Transverse colon (tissue), 4 donors: ENCODE measurements at regions not wholly inside any gene's neighbourhood (a gene's known extent, or its start where the extent isn't known, plus 50 kb on each side); places are given as distances from the start of the nearest gene placed in this dataset.

Experiments
- DNase-seq: peaks from one replicate; pipeline ENCODE4 v3.0.0-alpha.2; 2019
- H3K27ac ChIP-seq, 4 donors: fragments of 200-600 bp; sonication (generic); 2 replicates each; pipeline ENCODE4 v1.5.1; 2016 to 2018; ENCODE audit warnings: inconsistent platforms in 4 of 4
- H3K27me3 ChIP-seq: fragments of 200-600 bp; sonication (generic); 2 replicates; pipeline ENCODE4 v1.5.1; 2017; ENCODE audit warnings: inconsistent platforms
- H3K36me3 ChIP-seq, 4 donors: fragments of 200-600 bp; sonication (generic); 2 replicates each; pipeline ENCODE4 v1.5.1; 2017 to 2019; ENCODE audit warnings: inconsistent platforms in 4 of 4
- H3K4me1 ChIP-seq, 4 donors: fragments of 200-600 bp; sonication (generic); 2 replicates each; pipeline ENCODE4 v1.5.1; 2017 to 2020; ENCODE audit warnings: inconsistent platforms in 4 of 4
- H3K4me3 ChIP-seq, 4 donors: fragments of 200-600 bp; sonication (generic); 1 replicate in 1 of 4; 2 replicates in 3 of 4; pipeline versions ENCODE4 v1.5.1 to v1.6.1; 2017 to 2019; ENCODE audit warnings: inconsistent platforms in 4 of 4
- H3K9me3 ChIP-seq, 2 donors: fragments of 200-600 bp; sonication (generic); 2 replicates each; pipeline ENCODE4 v1.5.1; 2017 to 2019; ENCODE audit warnings: inconsistent platforms in 2 of 2
- CTCF ChIP-seq, 5 experiments: fragments of 200-600 bp in 3 of 5; fragments of 450-650 bp in 2 of 5; sonication (generic) in 3 of 5; IDR thresholded peaks; 1 replicate in 2 of 5; 2 replicates in 3 of 5; pipeline ENCODE4 v1.5.1; 2016 to 2017; ENCODE audit warnings: antibody characterized with exemption in 5 of 5, inconsistent platforms in 3 of 5, mild to moderate bottlenecking in 2 of 5, moderate library complexity in 1 of 5
- EP300 ChIP-seq: sonication (generic); formaldehyde crosslinking; IDR thresholded peaks from one replicate; pipeline ENCODE4 v1.6.1; 2017; ENCODE audit warnings: antibody characterized with exemption, low read depth
- POLR2A ChIP-seq: fragments of 450-650 bp; IDR thresholded peaks from one replicate; pipeline ENCODE4 v1.6.1; 2016; ENCODE audit warnings: antibody characterized with exemption, mild to moderate bottlenecking, moderate library complexity
- POLR2AphosphoS5 ChIP-seq, 3 donors: sonication (generic); formaldehyde crosslinking; IDR thresholded peaks; one replicate each; pipeline ENCODE4 v1.6.1; 2016; ENCODE audit warnings: antibody characterized with exemption in 3 of 3
- WGBS, 2 donors: methylation state at CpG; one replicate each; pipeline ENCODE4 v1.1.5; 2018; ENCODE audit warnings: low coverage in 1 of 2; 5-methylcytosine and 5-hydroxymethylcytosine counted together
- in situ Hi-C, 4 donors: fragments of 200-750 bp; cut with MboI; loops; one replicate each; pipeline versions ENCODE4 v1.15.0 to v1.15.1; 2017; ENCODE audit warnings: low sequenced_read_pairs in 3 of 4, low pct_ligation_motif_present in 1 of 4, low pct_unique_long_range_greater_than_20kb in 1 of 4
- intact Hi-C: fragments of 100-400 bp; cut with DNase I; formaldehyde crosslinking; loops from one replicate; pipeline ENCODE4 v1.15.1; 2023; ENCODE audit warnings: low total_unique reads

GRCh38 chr2:16314691-16315457, 350.8 kb downstream of the CYRIA start:
- WGBS, 2 donors: 77 to 80% methylated on average over 6 to 8 of the region's 8 CpGs
- TF ChIP-seq CTCF (IDR thresholded peaks at IDR 0.05): no peak
- no peak for TF ChIP-seq EP300
- TF ChIP-seq POLR2A: no peak
- no peak for TF ChIP-seq POLR2AphosphoS5 (IDR thresholded peaks at IDR 0.05)
- H3K4me1 ChIP-seq: no peaks in the 10 kb centered on the region
- H3K27ac ChIP-seq: no peak overlapping the region
- H3K36me3 ChIP-seq: no peaks in the 10 kb centered on the region
- intact Hi-C loops: no loop called here
- H3K4me3 ChIP-seq: no peak overlapping the region
- DNase-seq: no peak
- no peaks in the 10 kb centered on the region for H3K9me3 ChIP-seq
- in situ Hi-C loops: no loop called here
- no peaks in the 10 kb centered on the region for H3K27me3 ChIP-seq

- no peaks in the 10 kb centered on the region for H3K9me3 ChIP-seq
- TF ChIP-seq CTCF (IDR thresholded peaks at IDR 0.05): no peak
- TF ChIP-seq EP300: no peak
- no peak for TF ChIP-seq POLR2A
- TF ChIP-seq POLR2AphosphoS5 (IDR thresholded peaks at IDR 0.05): no peak
- H3K27ac ChIP-seq: no peak overlapping the region
- DNase-seq: no peak
- no peaks in the 10 kb centered on the region for H3K36me3 ChIP-seq
- intact Hi-C loops (no loop called here), in situ Hi-C loops (no loop called here)
- no peaks in the 10 kb centered on the region for H3K27me3 ChIP-seq
- no peak overlapping the region for H3K4me3 ChIP-seq
- no peaks in the 10 kb centered on the region for H3K4me1 ChIP-seq
- WGBS, 2 donors: 91% methylated on average over 1 of the region's 1 CpG; no CpG with 5 or more reads in 1 of the 2 donors
Observed at GRCh38 chr2:16314001-16314400, 351.6 kb downstream of the CYRIA start.

- Histone ChIP-seq H3K36me3 (no peaks in the 10 kb centered on the region), H3K27ac (no peak overlapping the region), H3K9me3 (no peaks in the 10 kb centered on the region), H3K27me3 (no peaks in the 10 kb centered on the region), H3K4me3 (no peak overlapping the region), H3K4me1 (no peaks in the 10 kb centered on the region)
- WGBS, 2 donors: 88 to 91% methylated on average over 5 to 9 of the region's 9 CpGs
- no peak for DNase-seq
- TF ChIP-seq EP300 (no peak), CTCF (IDR thresholded peaks at IDR 0.05) (no peak), POLR2A (no peak), POLR2AphosphoS5 (IDR thresholded peaks at IDR 0.05) (no peak)
- in situ Hi-C loops: no loop called here
- intact Hi-C loops: no loop called here
Observed at GRCh38 chr2:16313235-16313975, 352.2 kb downstream of the CYRIA start.

GRCh38 chr2:16312771-16313170, 352.9 kb downstream of the CYRIA start:
- no peak for DNase-seq
- no peak for TF ChIP-seq POLR2A
- TF ChIP-seq EP300: no peak
- no peak for TF ChIP-seq POLR2AphosphoS5 (IDR thresholded peaks at IDR 0.05)
- no peak for TF ChIP-seq CTCF (IDR thresholded peaks at IDR 0.05)
- intact Hi-C loops (no loop called here), in situ Hi-C loops (no loop called here)
- Histone ChIP-seq H3K27ac (no peak overlapping the region), H3K9me3 (no peaks in the 10 kb centered on the region), H3K27me3 (no peaks in the 10 kb centered on the region), H3K4me3 (no peak overlapping the region), H3K4me1 (no peaks in the 10 kb centered on the region), H3K36me3 (no peaks in the 10 kb centered on the region)
- WGBS, 2 donors: 92% methylated on average over 2 of the region's 2 CpGs; no CpG with 5 or more reads in 1 of the 2 donors
